WTC11 (cell line): ENCODE measurements at regions not wholly inside any gene's neighbourhood (a gene's known extent, or its start where the extent isn't known, plus 50 kb on each side); places are given as distances from the start of the nearest gene placed in this dataset.

Experiments
- ATAC-seq: fragments of 200-7000 bp; cut with Tn5 transposase; 2 replicates; pipeline ENCODE4 v1.10.0; 2021; ENCODE audit warnings: mild to moderate bottlenecking, moderate library complexity
- CTCF ChIA-PET: fragments of 300-600 bp; sonication (Branson Sonifier 250); formaldehyde crosslinking; loops from one replicate; lab custom pipeline; 2021; ENCODE audit warnings: antibody characterized with exemption; lab: Charles Lee
- POLR2A ChIA-PET: fragments of 350-600 bp; sonication (Branson Sonifier 250); formaldehyde crosslinking; loops from one replicate; lab custom pipeline; 2021; ENCODE audit warnings: antibody characterized with exemption; lab: Charles Lee
- DNase-seq: peaks from one replicate; pipeline ENCODE4 v3.0.0; 2021; ENCODE audit warnings: low spot score
- H3K27ac Mint-ChIP-seq: 2 replicates; pipeline ENCODE4 v1.8.0; 2021; ENCODE audit warnings: mixed read lengths
- H3K27me3 Mint-ChIP-seq: 2 replicates; pipeline ENCODE4 v1.8.0; 2021; ENCODE audit warnings: low read depth, mild to moderate bottlenecking, moderate library complexity, mixed read lengths
- H3K36me3 Mint-ChIP-seq: 2 replicates; pipeline ENCODE4 v1.8.0; 2021; ENCODE audit warnings: mixed read lengths
- H3K4me1 Mint-ChIP-seq: 2 replicates; pipeline ENCODE4 v1.8.0; 2022; ENCODE audit warnings: mixed read lengths
- H3K4me3 Mint-ChIP-seq: 2 replicates; pipeline ENCODE4 v1.8.0; 2021; ENCODE audit warnings: mild to moderate bottlenecking, moderate library complexity, mixed read lengths
- H3K9me3 Mint-ChIP-seq: 2 replicates; pipeline ENCODE4 v1.8.0; 2021; ENCODE audit warnings: mixed read lengths
- ATF2 ChIP-seq: sonication (generic); formaldehyde crosslinking; IDR thresholded peaks from 2 replicates; pipeline ENCODE4 v1.8.1; 2022; ENCODE audit warnings: low read depth, missing genetic modification reagents, borderline replicate concordance
- CDX4 ChIP-seq: fragments of 250-450 bp; sonication (Bioruptor Pico); IDR thresholded peaks from 2 replicates; pipeline ENCODE4 v1.9.0; 2021; ENCODE audit warnings: moderate library complexity, mild to moderate bottlenecking, inconsistent platforms, borderline replicate concordance
- E2F4 ChIP-seq: sonication (generic); formaldehyde crosslinking; IDR thresholded peaks from 2 replicates; pipeline ENCODE4 v1.8.1; 2022; ENCODE audit warnings: low read depth, mild to moderate bottlenecking, moderate library complexity, missing genetic modification reagents, borderline replicate concordance
- EMX1 ChIP-seq: fragments of 250-450 bp; sonication (Bioruptor Pico); IDR thresholded peaks from 2 replicates; pipeline ENCODE4 v1.8.0; 2021; ENCODE audit warnings: mild to moderate bottlenecking
- ESRRA ChIP-seq: sonication (generic); formaldehyde crosslinking; IDR thresholded peaks from 2 replicates; pipeline ENCODE4 v1.8.1; 2022; ENCODE audit warnings: mild to moderate bottlenecking, missing genetic modification reagents, borderline replicate concordance
- GABPB1 ChIP-seq: sonication (generic); formaldehyde crosslinking; IDR thresholded peaks from 2 replicates; pipeline ENCODE4 v1.8.1; 2023; ENCODE audit warnings: mild to moderate bottlenecking, missing genetic modification reagents
- GRHL2 ChIP-seq: fragments of 250-450 bp; sonication (Bioruptor Pico); IDR thresholded peaks from 2 replicates; pipeline ENCODE4 v1.8.0; 2022; ENCODE audit warnings: mild to moderate bottlenecking, moderate library complexity; ENCODE audit not compliant: insufficient replicate concordance, severe bottlenecking
- JAZF1 ChIP-seq: fragments of 250-450 bp; sonication (Bioruptor Pico); IDR thresholded peaks from 2 replicates; pipeline ENCODE4 v1.9.0; 2021; ENCODE audit warnings: moderate library complexity, mild to moderate bottlenecking, inconsistent platforms
- MYBL2 ChIP-seq: sonication (generic); formaldehyde crosslinking; IDR thresholded peaks from 2 replicates; pipeline ENCODE4 v1.8.1; 2023; ENCODE audit warnings: mild to moderate bottlenecking, moderate library complexity, missing genetic modification reagents
- PRDM15 ChIP-seq: sonication (generic); formaldehyde crosslinking; IDR thresholded peaks from 2 replicates; pipeline ENCODE4 v1.8.0; 2022; ENCODE audit warnings: missing genetic modification reagents
- RELA ChIP-seq: sonication (generic); formaldehyde crosslinking; IDR thresholded peaks from 2 replicates; pipeline ENCODE4 v1.8.1; 2022; ENCODE audit warnings: missing genetic modification reagents, mild to moderate bottlenecking, borderline replicate concordance
- SMAD3 ChIP-seq: sonication (generic); formaldehyde crosslinking; IDR thresholded peaks from 2 replicates; pipeline ENCODE4 v1.8.0; 2022; ENCODE audit warnings: missing genetic modification reagents, mild to moderate bottlenecking, borderline replicate concordance
- SMAD4 ChIP-seq: sonication (generic); formaldehyde crosslinking; IDR thresholded peaks from 2 replicates; pipeline ENCODE4 v1.8.0; 2022; ENCODE audit warnings: mild to moderate bottlenecking, missing genetic modification reagents
- ZNF281 ChIP-seq: sonication (generic); formaldehyde crosslinking; IDR thresholded peaks from 2 replicates; pipeline ENCODE4 v1.8.0; 2023; ENCODE audit warnings: mild to moderate bottlenecking, missing genetic modification reagents
- ZNF423 ChIP-seq: fragments of 250-450 bp; sonication (Bioruptor Pico); IDR thresholded peaks from 2 replicates; pipeline ENCODE4 v2.1.2; 2022; ENCODE audit warnings: mild to moderate bottlenecking, moderate library complexity
- ZNF671 ChIP-seq: fragments of 250-450 bp; sonication (Bioruptor Pico); IDR thresholded peaks from 2 replicates; pipeline ENCODE4 v1.8.0; 2021; ENCODE audit warnings: mild to moderate bottlenecking
- TF ChIP-seq, protein P1 (sequence below): sonication (generic); formaldehyde crosslinking; IDR thresholded peaks from 2 replicates; pipeline ENCODE4 v1.8.0; 2022; ENCODE audit warnings: mild to moderate bottlenecking, missing genetic modification reagents
- TF ChIP-seq, protein P2 (sequence below): sonication (generic); formaldehyde crosslinking; IDR thresholded peaks from 2 replicates; pipeline ENCODE4 v1.8.1; 2023; ENCODE audit warnings: mild to moderate bottlenecking, missing genetic modification reagents, moderate library complexity

DNA sequence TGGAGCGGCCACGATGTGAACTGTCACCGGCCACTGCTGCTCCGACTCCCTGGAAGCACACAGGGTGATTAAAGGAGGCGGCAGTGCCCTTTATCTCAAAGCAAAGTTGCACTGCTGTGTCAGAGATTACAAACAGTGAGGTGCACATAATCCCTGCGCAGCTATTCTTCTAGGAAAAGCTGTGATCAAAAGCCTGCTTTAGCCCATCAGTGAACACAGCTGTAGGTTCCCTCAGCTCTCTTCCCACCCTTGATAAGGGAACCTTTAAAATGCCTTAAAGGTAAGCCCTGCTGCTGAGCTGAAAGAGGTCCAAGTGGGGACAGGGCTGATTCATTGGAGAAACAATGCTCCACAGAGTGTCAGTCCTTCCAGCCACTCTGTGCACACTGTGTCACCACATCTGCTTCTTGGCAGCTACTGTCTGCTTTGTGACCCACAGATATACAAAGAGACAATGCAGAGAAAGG, 127.6 kb downstream of the EIF4E start:
- Mint-ChIP-seq H3K27me3 (peaks cover 3% of the 10 kb centered on the region; the same call in 1 of the 2 replicates), H3K36me3 (no peaks in the 10 kb centered on the region), H3K9me3 (0 out of 2 replicates have a peak, but pooled peaks cover 4% of the 10 kb centered on the region), H3K4me3 (no peak overlapping the region), H3K27ac (no peak overlapping the region), H3K4me1 (peaks cover 10% of the 10 kb centered on the region)
- CTCF ChIA-PET: interaction anchor here (1.0 kb wide), 1 partner anchor 194 kb away, joined by 3 read pairs; the partner anchor contains the start of gene METAP1
- POLR2A ChIA-PET: no interaction called here
- no peak for ATAC-seq
- no peak for DNase-seq
- TF ChIP-seq ATF2 (CRISPR knock-in tag) (no peak), SMAD4 (no peak), ZNF671 (CRISPR knock-in tag) (no peak), RELA (CRISPR knock-in tag) (no peak), GRHL2 (no peak), ESRRA (CRISPR knock-in tag) (no peak), EMX1 (CRISPR knock-in tag) (no peak), GABPB1 (CRISPR knock-in tag) (no peak), MYBL2 (no peak), SMAD3 (CRISPR knock-in tag) (no peak), ZNF281 (no peak), ZNF423 (CRISPR knock-in tag) (no peak), CDX4 (CRISPR knock-in tag) (no peak), JAZF1 (CRISPR knock-in tag) (no peak), PRDM15 (no peak), E2F4 (CRISPR knock-in tag) (no peak)
- TF ChIP-seq, protein P1, sequence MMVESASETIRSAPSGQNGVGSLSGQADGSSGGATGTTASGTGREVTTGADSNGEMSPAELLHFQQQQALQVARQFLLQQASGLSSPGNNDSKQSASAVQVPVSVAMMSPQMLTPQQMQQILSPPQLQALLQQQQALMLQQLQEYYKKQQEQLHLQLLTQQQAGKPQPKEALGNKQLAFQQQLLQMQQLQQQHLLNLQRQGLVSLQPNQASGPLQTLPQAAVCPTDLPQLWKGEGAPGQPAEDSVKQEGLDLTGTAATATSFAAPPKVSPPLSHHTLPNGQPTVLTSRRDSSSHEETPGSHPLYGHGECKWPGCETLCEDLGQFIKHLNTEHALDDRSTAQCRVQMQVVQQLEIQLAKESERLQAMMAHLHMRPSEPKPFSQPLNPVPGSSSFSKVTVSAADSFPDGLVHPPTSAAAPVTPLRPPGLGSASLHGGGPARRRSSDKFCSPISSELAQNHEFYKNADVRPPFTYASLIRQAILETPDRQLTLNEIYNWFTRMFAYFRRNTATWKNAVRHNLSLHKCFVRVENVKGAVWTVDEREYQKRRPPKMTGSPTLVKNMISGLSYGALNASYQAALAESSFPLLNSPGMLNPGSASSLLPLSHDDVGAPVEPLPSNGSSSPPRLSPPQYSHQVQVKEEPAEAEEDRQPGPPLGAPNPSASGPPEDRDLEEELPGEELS (CRISPR knock-in tag): no peak
- TF ChIP-seq, protein P2, sequence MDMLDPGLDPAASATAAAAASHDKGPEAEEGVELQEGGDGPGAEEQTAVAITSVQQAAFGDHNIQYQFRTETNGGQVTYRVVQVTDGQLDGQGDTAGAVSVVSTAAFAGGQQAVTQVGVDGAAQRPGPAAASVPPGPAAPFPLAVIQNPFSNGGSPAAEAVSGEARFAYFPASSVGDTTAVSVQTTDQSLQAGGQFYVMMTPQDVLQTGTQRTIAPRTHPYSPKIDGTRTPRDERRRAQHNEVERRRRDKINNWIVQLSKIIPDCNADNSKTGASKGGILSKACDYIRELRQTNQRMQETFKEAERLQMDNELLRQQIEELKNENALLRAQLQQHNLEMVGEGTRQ (CRISPR knock-in tag): no peak
